NCI-H774 (cell line): ENCODE measurements at regions not wholly inside any gene's neighbourhood (a gene's known extent, or its start where the extent isn't known, plus 50 kb on each side); places are given as distances from the start of the nearest gene placed in this dataset.
"Not testable (repeated sequence)": the region's sequence is repeated elsewhere in the genome, so short reads cannot be mapped to it uniquely, and the experiment has no call there.

ENCODE experiments used
- DNase-seq: peaks from one replicate; lab custom pipeline; 2025; lab: John Stamatoyannopoulos, UW

GRCh38 chr19:31885280-31885853 is 460.0 kb upstream of the ZNF507 start:
- DNase-seq, result no peak

DNA sequence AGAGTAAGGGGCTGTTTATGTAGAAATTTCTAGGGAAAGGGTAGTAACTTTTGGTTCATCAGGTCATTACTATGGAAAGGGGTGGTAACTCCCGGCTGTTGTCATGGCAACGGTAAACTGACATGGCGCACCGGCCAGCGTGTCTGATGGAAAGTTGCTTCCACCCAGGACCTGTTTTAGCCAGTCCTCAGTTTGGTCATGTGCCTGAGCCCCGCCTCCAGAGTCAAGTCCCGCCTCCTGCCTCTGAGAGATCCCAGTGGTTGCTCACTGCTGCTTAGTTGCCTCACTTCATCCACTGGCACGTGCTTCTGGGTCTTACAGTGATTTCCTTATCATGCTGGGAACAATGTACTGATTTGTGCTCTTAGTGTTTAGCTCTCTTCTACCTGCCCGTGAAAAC is 455.2 kb upstream of the ZNF507 start:
- DNase-seq, result no peak

GRCh38 chr19:31892060-31892459 is 453.4 kb upstream of the ZNF507 start:
- DNase-seq, result no peak

- DNase-seq, result not testable (repeated sequence)
These were observed 451.9 kb upstream of the ZNF507 start for GRCh38 chr19:31893491-31893890.

DNA sequence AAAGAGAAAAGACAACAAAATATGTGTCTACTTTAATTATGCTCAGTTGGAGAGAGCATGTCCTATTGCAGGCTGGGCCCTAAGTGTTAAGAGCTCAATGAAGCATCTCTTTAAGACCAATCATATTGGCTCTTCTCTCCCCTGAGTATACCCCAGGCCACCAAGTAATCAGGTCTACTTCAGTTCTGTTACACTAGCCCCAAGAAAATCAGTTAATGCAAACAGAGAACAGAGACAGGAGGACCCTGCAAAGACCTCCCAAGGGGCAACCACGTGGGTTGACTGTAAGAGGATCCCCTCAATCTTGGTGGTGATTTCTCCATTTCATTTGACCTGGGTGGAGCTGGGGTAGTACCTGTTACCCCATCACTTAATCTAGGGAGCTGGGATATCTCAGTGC is 451.0 kb upstream of the ZNF507 start:
- DNase-seq, result no peak

GRCh38 chr19:31897292-31897691 is 448.1 kb upstream of the ZNF507 start:
- DNase-seq, result no peak

- no peak for DNase-seq
These were observed 444.4 kb upstream of the ZNF507 start for GRCh38 chr19:31900991-31901390.

DNA sequence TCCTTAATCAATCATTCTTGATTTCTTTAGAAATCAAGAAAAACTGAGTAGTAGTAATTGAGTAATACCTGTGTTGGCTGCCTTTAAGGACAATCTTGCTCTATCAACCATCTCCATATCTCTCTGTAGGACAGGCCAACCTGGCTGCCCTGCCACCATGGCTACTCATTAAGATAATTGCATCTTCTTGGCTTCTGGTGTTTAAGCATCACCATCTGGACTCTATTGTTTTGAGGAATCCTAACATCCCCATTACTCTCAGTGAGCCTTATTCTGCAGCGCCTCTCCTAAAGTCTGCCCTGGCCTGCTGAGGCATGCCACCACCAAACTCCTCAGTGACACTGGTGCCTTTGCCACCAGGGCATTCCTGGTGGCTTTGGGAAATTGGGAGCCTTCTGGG is 442.6 kb upstream of the ZNF507 start:
- no peak for DNase-seq

GRCh38 chr19:31903979-31904378 is 441.4 kb upstream of the ZNF507 start:
- DNase-seq, result no peak

DNA sequence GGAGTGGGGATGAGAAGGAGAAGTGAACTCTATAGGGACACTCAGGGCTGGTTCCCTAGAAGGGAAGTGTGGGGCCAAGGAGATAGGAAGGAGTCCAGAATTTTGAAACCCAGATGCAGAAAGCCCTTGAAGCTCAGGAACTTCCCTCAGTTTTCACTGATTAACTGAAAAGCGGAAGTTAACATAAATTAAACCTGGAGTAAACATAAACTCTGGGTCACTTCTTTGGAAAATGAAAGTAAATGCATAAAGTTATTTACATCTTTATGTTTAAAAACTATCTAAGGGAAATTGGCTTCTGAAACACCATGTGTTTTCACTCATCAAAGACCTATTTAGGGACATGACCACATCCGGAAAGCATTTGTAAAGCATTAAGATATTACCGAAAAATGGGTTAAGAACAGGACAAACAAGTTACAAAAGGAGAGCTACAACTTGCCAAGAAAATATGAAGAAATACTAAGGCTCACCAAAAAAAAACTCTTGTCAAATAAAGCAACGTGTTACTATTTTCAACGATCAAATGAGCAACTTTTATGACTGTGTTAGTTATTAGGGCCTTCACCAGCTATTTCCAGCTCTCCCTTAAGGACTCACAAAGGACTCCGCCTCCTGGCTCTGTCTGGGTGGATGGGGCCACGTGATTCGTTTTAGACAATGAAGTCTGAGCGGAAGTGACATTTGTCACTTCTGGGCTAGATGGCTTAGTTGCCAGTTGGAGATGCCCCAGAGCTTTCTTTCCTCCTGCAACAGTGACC is 439.1 kb upstream of the ZNF507 start:
- DNase-seq, result no peak

- no peak for DNase-seq
These were observed 437.7 kb upstream of the ZNF507 start for GRCh38 chr19:31907661-31908060.

- DNase-seq, result no peak
These were observed 437.3 kb upstream of the ZNF507 start for GRCh38 chr19:31908080-31908479.

GRCh38 chr19:31908496-31909225 is 436.7 kb upstream of the ZNF507 start:
- DNase-seq, result no peak

GRCh38 chr19:31910224-31910623 is 435.2 kb upstream of the ZNF507 start:
- DNase-seq, result no peak

DNA sequence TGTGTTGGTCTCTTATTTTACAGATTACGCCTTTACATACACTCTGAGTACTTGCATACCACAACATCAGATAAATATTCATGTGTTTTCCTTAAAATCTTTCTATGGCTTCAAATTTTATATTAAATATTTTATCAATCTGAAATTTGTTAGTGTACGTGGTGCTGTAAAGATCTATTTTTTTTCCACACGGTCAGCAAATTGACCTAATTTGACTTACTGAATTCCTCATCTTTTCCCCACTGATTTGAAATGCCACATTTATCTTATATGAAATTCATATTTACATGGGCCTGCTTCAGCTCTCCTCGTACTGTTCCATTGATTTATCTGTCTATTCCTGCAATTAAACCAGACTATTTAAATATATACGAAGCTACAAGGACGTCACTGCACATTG is 433.8 kb upstream of the ZNF507 start:
- DNase-seq, result no peak

DNA sequence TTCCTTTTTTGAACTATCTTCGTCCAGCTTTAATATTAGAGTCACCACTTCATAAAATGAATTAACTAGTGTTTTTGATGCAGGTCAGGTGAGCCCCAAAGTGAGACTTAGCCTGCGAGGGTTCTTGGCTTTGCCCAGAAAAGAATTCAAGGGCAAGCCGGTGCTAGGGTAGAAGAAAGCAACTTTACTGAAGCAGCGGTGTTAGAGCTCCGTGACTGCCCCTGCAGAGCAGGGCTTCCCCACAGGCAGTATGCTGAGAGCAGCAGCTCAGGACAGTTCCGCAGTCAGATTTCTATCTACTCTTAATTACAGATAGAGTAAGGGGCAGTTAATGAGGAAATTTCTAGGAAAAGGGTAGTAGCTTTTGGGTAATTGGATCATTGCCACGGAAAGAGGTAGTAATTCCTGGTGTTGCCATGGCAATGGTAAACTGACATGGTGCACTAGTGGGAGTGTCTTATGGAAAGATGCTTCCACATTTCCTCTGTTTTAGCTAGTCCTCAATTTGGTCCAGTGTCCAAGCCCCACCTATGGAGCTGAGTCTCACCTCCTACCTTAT is 432.2 kb upstream of the ZNF507 start:
- no peak for DNase-seq

- no peak for DNase-seq
These were observed 415.0 kb upstream of the ZNF507 start for GRCh38 chr19:31930401-31930800.

- DNase-seq, result no peak
These were observed 407.4 kb upstream of the ZNF507 start for GRCh38 chr19:31937983-31938382.

DNA sequence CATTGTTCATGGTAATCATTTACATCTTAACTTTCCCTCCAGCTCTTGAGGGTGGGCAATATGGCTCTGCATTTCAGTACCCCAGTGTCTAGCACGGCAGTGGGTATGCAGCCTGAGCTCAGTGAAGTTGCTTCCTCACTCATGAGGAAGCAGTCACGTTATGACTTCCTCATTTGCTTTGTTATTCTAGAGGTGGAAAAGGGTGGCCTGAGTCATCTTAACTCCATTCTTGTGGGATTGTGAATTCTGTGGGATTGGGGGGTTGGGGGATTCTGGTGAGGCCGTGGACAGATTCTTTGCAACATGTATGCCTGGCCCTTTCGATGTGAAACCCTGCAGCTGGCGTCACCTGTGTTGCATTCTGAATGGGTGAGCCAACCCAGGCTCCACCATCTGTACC is 406.7 kb upstream of the ZNF507 start:
- no peak for DNase-seq

GRCh38 chr19:31940396-31940795 is 405.0 kb upstream of the ZNF507 start:
- no peak for DNase-seq

GRCh38 chr19:31943191-31943661 is 402.2 kb upstream of the ZNF507 start:
- DNase-seq, result no peak

DNA sequence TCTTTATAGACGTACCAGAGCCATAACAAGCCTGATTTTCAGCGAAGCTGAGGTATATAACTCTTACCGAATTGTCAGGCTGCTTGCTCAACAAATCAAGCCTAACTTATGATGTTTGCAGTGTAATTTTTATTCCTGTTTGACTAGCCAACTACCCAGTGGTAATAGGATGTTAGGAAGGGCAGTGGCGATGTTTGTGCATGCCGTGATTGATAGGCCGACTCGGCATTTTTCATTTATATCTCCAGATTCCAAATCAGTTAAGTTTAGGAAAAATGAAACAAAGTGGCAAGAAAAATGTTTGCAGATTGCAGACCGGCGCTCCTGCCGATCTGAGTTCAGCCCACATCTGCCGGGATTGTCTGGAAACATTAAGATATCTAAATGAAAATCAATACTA is 401.6 kb upstream of the ZNF507 start:
- no peak for DNase-seq

DNA sequence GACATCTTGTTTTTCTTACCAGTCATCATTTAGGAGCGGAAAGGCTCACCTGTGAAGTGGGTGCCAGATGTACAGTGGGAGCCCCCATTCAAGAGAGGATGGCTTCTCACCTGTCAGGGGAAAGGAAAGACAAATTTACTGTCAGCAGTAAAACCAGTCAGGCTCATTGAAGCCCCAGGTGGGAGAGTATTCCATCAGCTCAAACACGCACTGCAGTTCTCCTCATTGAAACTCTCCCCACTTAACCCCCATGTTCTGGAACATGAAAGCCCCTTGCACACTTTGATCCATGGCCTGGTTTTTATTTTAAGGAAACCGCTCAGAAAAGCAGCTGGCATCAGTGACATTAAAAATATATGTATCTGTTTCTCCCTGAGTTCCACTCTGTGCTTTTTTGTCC is 401.1 kb upstream of the ZNF507 start:
- DNase-seq, result no peak
